Superior temporal gyrus (tissue), 1 donor: ENCODE measurements at regions not wholly inside any gene's neighbourhood (a gene's known extent, or its start where the extent isn't known, plus 50 kb on each side); places are given as distances from the start of the nearest gene placed in this dataset.
"Not testable (repeated sequence)": the region's sequence is repeated elsewhere in the genome, so short reads cannot be mapped to it uniquely, and the experiment has no call there.

ENCODE experiments used
- DNase-seq: peaks from one replicate; pipeline ENCODE4 v3.0.0-alpha.2; 2016; ENCODE audit errors: extremely low spot score

GRCh38 chr2:429575-430254, 141.8 kb upstream of the ALKAL2 start:
- no peak for DNase-seq

- DNase-seq: no peak
These were observed 141.3 kb upstream of the ALKAL2 start for GRCh38 chr2:429142-429541.

GRCh38 chr2:428591-428990, 140.7 kb upstream of the ALKAL2 start:
- no peak for DNase-seq

DNA sequence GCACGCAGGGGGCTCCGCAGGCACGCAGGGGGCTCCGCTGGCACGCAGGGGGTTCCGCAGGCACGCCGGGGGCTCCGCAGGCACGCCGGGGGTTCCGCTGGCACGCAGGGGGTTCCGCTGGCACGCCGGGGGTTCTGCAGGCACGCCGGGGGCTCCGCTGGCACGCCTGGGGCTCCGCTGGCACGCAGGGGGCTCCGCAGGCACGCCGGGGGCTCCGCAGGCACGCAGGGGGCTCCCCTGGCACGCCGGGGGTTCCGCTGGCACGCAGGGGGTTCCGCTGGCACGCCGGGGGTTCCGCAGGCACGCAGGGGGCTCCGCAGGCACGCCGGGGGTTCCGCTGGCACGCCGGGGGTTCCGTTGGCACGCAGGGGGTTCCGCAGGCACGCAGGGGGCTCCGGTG, 138.8 kb upstream of the ALKAL2 start:
- not testable (repeated sequence) for DNase-seq

DNA sequence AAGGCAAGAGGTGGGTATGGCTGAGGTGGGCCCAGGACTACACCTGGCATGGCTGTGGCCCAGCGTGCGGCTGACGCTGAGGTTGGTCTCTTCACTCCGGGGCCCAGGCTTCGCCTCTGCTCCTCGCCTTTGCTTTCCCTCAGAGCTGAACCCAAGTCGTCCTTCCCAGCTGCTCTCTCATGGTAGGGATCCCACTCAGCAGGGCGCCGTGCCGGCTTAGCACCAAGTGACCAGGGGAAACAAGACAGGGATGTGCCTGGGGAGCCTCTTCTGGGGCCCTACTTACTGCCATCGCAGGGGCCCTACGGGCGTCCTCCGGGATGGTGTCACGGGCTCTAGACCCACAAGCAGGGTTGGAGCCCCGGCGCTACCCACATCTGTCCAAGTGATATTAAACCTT, 138.1 kb upstream of the ALKAL2 start:
- DNase-seq: no peak

GRCh38 chr2:425243-425642, 137.4 kb upstream of the ALKAL2 start:
- DNase-seq: no peak

GRCh38 chr2:424306-425171, 136.6 kb upstream of the ALKAL2 start:
- DNase-seq: no peak

GRCh38 chr2:423479-423878, 135.6 kb upstream of the ALKAL2 start:
- DNase-seq: no peak

DNA sequence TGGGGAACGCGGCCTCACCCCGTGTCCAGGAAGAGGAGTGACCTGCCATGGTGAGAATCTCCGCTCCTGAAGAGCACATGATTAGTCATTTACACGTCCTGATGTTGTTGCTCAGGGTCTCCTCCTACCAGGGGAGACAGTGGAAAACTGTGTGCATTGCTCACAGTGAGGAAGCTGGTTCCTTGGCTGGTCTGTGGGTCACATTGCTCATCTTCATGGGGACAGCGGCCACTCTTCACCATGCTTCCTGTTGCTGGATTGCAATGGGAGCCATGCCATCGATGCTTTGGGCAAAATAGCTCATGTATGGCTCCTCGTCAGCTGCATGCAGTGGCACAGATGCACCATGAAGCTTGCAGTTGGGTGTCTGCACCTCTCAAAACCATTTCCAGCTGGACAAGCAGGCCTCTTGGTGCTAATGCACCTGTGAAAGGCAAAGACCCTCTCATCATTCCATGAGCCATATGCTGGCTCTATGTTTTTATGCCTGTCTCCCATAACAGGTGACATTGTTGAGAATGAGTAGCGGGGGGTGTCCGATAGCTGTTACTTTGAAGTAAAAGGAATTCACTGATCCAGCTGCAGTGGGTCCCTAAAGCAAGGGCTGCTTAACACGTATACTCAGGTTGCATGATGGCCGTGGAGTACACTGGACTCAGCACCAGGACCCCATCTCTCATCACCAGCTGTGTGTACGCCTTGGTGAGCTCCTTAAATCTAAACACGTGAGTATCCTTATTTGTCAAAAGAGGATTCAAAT, 135.0 kb upstream of the ALKAL2 start:
- no peak for DNase-seq

- DNase-seq: no peak
These were observed 133.5 kb upstream of the ALKAL2 start for GRCh38 chr2:421406-421805.

DNA sequence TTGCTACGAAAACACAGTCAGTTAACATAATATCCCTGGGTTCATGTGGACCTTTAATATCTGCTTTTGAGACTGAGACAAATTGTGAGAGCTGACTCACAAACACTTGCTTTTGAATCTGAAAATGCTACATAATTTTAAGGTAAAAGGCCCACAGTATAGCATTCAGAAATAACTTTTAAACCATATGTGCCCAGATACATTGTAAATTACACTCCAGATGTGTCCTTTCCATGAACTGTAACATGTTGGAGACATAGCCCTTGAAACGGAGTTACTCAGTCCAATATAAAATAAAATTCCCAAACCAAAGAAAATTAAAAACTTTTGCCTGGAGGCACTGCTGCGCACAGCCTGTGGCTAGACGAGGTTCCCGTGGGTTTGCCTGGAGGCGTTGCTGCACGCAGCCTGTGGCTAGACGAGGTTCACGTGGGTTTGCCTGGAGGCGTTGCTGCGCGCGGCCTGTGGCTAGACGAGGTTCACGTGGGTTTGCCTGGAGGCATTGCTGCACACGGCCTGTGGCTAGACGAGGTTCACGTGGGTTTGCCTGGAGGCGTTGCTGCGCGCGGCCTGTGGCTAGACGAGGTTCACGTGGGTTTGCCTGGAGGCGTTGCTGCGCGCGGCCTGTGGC, 131.9 kb upstream of the ALKAL2 start:
- no peak for DNase-seq

DNA sequence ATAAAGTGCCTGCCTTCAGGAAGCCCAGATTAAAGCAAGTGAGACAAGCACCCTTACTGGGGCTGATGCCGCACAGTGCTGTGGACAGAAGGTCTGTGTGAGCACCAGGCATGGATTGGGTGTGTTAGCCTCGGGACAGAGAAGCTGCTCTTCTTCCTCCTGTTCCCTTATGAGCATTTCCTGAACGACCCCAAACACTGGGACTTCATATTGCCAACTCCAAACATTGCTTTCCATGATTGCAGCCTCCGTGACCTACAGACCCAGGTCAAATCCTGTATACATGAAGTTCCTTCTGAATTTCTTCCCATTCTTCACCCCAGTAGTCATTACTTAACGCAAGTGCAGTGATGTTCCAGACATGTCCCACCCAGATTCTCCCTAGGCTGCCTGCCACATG, 129.8 kb upstream of the ALKAL2 start:
- no peak for DNase-seq

- DNase-seq: no peak
These were observed 129.1 kb upstream of the ALKAL2 start for GRCh38 chr2:417006-417405.

- no peak for DNase-seq
These were observed 128.2 kb upstream of the ALKAL2 start for GRCh38 chr2:415986-416610.

- no peak for DNase-seq
These were observed 121.6 kb upstream of the ALKAL2 start for GRCh38 chr2:409523-409922.

GRCh38 chr2:407630-408029, 119.7 kb upstream of the ALKAL2 start:
- DNase-seq: no peak

GRCh38 chr2:406876-407275, 119.0 kb upstream of the ALKAL2 start:
- no peak for DNase-seq

DNA sequence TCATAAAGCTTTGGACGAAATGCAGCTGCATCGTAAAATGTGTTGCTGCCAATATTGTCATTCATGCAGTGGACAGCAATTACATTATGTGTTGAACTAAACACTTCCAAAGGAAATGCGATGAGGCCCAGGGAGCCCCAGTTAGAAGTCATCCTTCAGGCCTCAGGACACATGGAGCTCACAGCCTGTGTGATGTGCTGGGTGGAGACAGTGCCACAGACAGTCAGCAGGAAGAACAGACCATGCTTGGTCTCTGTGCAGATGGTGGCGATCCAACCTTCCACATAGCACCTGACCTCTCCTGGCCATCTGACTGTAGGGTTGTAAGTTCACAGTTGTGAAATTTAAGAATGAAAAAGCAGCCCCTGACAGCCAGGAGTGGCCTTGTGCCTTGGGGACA, 118.3 kb upstream of the ALKAL2 start:
- no peak for DNase-seq

DNA sequence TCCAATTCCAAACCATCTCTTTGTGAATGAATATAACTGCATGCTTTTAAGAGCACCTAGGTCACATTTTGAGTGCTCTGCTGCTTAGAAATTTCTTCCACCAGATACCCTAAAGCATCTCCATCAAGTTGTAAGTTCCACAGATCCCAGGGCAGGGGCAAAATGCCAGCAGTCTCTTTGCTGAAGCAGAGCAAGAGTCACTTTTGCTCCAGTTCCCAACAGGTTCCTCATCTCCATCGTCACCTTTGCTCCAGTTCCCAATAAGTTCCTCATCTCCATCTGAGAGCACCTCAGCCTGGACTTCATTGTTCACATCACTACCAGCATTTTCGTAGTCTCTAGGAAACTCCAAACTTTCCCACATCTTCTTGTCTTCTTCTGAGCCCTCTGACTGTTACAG, 116.7 kb upstream of the ALKAL2 start:
- DNase-seq: no peak

DNA sequence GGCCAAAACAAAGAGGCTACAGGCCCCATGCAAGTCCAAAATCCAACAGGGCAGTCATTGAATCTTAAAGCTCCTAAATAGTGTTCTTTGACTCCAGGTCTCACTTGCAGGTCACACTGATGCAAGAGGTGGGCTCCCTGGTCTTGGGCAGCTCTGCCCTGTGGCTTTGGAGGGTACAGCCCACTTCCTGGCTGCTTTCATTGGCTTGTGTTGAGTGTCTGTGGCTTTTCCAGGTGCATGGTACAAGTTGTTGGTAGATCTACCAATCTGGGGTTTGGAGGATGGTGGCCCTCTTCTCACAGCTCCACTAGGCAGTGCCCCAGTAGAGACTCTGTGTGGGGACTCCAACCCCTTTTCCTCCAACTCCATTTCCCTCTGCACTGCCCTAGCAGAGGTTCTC, 115.8 kb upstream of the ALKAL2 start:
- no peak for DNase-seq

- no peak for DNase-seq
These were observed 114.8 kb upstream of the ALKAL2 start for GRCh38 chr2:402721-403120.

- DNase-seq: no peak
These were observed 114.3 kb upstream of the ALKAL2 start for GRCh38 chr2:402206-402605.
